ENCODE measurements at regions not wholly inside any gene's neighbourhood (a gene's known extent, or its start where the extent isn't known, plus 50 kb on each side); places are given as distances from the start of the nearest gene placed in this dataset.

- TF ChIP-seq POLR2AphosphoS5 (IDR thresholded peaks at IDR 0.05) (no peak), CTCF (IDR thresholded peaks at IDR 0.05) (no peak), POLR2A (IDR thresholded peaks at IDR 0.05) (no peak)
Observed at GRCh38 chr2:19020144-19021099, 338.0 kb downstream of the OSR1 start.

All from upper lobe of left lung (tissue), 4 donors.